ENCODE measurements at regions not wholly inside any gene's neighbourhood (a gene's known extent, or its start where the extent isn't known, plus 50 kb on each side); places are given as distances from the start of the nearest gene placed in this dataset.

DNA sequence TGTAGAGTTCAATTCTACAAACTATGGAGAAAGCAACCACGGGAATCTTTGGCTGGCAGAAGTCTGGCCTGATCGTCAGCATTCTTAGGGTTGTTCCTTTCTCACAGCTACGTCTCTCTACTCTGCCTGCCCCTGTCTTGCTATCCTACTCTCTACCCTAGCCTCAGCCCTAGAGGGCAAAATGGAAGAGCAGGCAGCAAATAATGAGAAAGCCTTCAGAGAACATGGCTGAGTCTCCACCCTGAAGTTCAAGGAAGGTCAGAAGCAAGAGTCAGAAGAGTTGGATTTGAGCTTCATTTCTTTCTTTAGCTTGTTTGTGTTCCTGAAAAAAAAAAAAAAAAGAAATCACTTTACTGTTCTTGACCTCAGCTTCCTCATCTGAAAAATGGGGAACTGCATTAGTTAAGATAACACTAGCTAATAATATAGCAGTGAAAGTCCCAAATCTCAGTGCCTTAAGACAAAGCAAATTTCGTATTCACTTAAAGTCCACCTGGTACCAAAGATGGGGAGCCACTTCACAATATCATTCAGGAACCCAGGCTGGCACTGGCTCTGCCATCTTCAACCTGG, 50.2 kb upstream of the CCND2 start:
- TF ChIP-seq, protein P1, sequence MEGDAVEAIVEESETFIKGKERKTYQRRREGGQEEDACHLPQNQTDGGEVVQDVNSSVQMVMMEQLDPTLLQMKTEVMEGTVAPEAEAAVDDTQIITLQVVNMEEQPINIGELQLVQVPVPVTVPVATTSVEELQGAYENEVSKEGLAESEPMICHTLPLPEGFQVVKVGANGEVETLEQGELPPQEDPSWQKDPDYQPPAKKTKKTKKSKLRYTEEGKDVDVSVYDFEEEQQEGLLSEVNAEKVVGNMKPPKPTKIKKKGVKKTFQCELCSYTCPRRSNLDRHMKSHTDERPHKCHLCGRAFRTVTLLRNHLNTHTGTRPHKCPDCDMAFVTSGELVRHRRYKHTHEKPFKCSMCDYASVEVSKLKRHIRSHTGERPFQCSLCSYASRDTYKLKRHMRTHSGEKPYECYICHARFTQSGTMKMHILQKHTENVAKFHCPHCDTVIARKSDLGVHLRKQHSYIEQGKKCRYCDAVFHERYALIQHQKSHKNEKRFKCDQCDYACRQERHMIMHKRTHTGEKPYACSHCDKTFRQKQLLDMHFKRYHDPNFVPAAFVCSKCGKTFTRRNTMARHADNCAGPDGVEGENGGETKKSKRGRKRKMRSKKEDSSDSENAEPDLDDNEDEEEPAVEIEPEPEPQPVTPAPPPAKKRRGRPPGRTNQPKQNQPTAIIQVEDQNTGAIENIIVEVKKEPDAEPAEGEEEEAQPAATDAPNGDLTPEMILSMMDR (IDR thresholded peaks at IDR 0.05; ENCODE audit: poor library complexity, severe bottlenecking): no peak
- TF ChIP-seq EP300 (conservative IDR thresholded peaks at IDR 0.05; ENCODE audit: poor library complexity, severe bottlenecking) (no peak), MXI1 (conservative IDR thresholded peaks at IDR 0.05; ENCODE audit: poor library complexity, severe bottlenecking) (no peak), RAD21 (conservative IDR thresholded peaks at IDR 0.05) (no peak), EZH2 (IDR thresholded peaks at IDR 0.05; ENCODE audit: borderline replicate concordance, insufficient read depth, low read length, poor library complexity, severe bottlenecking) (no peak), SMC3 (conservative IDR thresholded peaks at IDR 0.05; ENCODE audit: poor library complexity) (no peak), POLR2AphosphoS5 (IDR thresholded peaks at IDR 0.05) (no peak), TAF1 (IDR thresholded peaks at IDR 0.05; ENCODE audit: low read depth) (no peak)
- TF ChIP-seq, protein P2, sequence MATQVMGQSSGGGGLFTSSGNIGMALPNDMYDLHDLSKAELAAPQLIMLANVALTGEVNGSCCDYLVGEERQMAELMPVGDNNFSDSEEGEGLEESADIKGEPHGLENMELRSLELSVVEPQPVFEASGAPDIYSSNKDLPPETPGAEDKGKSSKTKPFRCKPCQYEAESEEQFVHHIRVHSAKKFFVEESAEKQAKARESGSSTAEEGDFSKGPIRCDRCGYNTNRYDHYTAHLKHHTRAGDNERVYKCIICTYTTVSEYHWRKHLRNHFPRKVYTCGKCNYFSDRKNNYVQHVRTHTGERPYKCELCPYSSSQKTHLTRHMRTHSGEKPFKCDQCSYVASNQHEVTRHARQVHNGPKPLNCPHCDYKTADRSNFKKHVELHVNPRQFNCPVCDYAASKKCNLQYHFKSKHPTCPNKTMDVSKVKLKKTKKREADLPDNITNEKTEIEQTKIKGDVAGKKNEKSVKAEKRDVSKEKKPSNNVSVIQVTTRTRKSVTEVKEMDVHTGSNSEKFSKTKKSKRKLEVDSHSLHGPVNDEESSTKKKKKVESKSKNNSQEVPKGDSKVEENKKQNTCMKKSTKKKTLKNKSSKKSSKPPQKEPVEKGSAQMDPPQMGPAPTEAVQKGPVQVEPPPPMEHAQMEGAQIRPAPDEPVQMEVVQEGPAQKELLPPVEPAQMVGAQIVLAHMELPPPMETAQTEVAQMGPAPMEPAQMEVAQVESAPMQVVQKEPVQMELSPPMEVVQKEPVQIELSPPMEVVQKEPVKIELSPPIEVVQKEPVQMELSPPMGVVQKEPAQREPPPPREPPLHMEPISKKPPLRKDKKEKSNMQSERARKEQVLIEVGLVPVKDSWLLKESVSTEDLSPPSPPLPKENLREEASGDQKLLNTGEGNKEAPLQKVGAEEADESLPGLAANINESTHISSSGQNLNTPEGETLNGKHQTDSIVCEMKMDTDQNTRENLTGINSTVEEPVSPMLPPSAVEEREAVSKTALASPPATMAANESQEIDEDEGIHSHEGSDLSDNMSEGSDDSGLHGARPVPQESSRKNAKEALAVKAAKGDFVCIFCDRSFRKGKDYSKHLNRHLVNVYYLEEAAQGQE (IDR thresholded peaks at IDR 0.05; ENCODE audit: borderline replicate concordance): no peak
- no peak overlapping the region for H3K9ac ChIP-seq (ENCODE audit: low read length)
- H3K36me3 ChIP-seq (ENCODE audit: insufficient read depth, low read length): no peaks in the 10 kb centered on the region
- H4K20me1 ChIP-seq (ENCODE audit: insufficient read depth): no peaks in the 10 kb centered on the region
- no peak overlapping the region for H3K4me2 ChIP-seq (ENCODE audit: low read length)
- H3K9me2 ChIP-seq (ENCODE audit: insufficient read depth, low read length): no peaks in the 10 kb centered on the region
- H3F3A ChIP-seq (ENCODE audit: insufficient read depth, low read length, poor library complexity, severe bottlenecking): no peaks in the 10 kb centered on the region
- no peaks in the 10 kb centered on the region for H3K79me2 ChIP-seq (replicated peaks; ENCODE audit: insufficient read depth, low read length)
- H3K27me3 ChIP-seq (ENCODE audit: insufficient read depth, low read depth, low read length): no peaks in the 10 kb centered on the region
- H3K27ac ChIP-seq (ENCODE audit: low read length): no peak overlapping the region
- H2AFZ ChIP-seq (ENCODE audit: low read depth, low read length): no peak overlapping the region
- no peak overlapping the region for H3K4me3 ChIP-seq (ENCODE audit: low read length)
- H3K9me3 ChIP-seq (ENCODE audit: low read length): no peaks in the 10 kb centered on the region

DNA sequence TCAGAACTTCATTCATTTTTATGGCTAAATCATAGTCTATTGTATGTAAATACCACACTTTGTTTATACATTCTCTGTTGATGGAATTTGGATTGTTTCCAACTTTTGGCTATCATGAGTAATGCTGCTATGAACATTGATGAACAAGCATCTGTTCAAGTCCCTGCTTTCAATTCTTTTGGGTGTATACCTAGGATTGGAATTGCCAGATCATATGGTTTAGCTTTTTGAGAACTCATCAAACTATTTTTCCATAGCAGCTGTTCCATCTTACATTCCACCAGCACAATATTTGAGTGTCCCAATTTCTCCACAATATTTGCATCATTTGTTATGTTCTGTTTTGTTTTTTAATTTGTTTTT, 52.3 kb upstream of the CCND2 start:
- TF ChIP-seq RAD21 (conservative IDR thresholded peaks at IDR 0.05) (no peak), POLR2AphosphoS5 (IDR thresholded peaks at IDR 0.05) (no peak), SMC3 (conservative IDR thresholded peaks at IDR 0.05; ENCODE audit: poor library complexity) (no peak), MXI1 (conservative IDR thresholded peaks at IDR 0.05; ENCODE audit: poor library complexity, severe bottlenecking) (no peak), EP300 (conservative IDR thresholded peaks at IDR 0.05; ENCODE audit: poor library complexity, severe bottlenecking) (no peak), TAF1 (IDR thresholded peaks at IDR 0.05; ENCODE audit: low read depth) (no peak), EZH2 (IDR thresholded peaks at IDR 0.05; ENCODE audit: borderline replicate concordance, insufficient read depth, low read length, poor library complexity, severe bottlenecking) (no peak)
- TF ChIP-seq, protein P2 (IDR thresholded peaks at IDR 0.05; ENCODE audit: borderline replicate concordance): no peak
- TF ChIP-seq, protein P1 (IDR thresholded peaks at IDR 0.05; ENCODE audit: poor library complexity, severe bottlenecking): no peak
- Histone ChIP-seq H3F3A (ENCODE audit: insufficient read depth, low read length, poor library complexity, severe bottlenecking) (no peaks in the 10 kb centered on the region), H2AFZ (ENCODE audit: low read depth, low read length) (no peak overlapping the region), H3K36me3 (ENCODE audit: insufficient read depth, low read length) (no peaks in the 10 kb centered on the region), H3K9ac (ENCODE audit: low read length) (no peak overlapping the region), H3K27me3 (ENCODE audit: insufficient read depth, low read depth, low read length) (no peaks in the 10 kb centered on the region), H3K79me2 (replicated peaks; ENCODE audit: insufficient read depth, low read length) (no peaks in the 10 kb centered on the region), H3K4me2 (ENCODE audit: low read length) (no peak overlapping the region), H3K9me2 (ENCODE audit: insufficient read depth, low read length) (no peaks in the 10 kb centered on the region), H3K9me3 (ENCODE audit: low read length) (no peaks in the 10 kb centered on the region), H4K20me1 (ENCODE audit: insufficient read depth) (no peaks in the 10 kb centered on the region), H3K4me3 (ENCODE audit: low read length) (no peak overlapping the region), H3K27ac (ENCODE audit: low read length) (no peak overlapping the region)
